ENCODE measurements at regions not wholly inside any gene's neighbourhood (a gene's known extent, or its start where the extent isn't known, plus 50 kb on each side); places are given as distances from the start of the nearest gene placed in this dataset.

GRCh38 chr18:72058851-72059250, 485.3 kb downstream of the CBLN2 start:
- no peaks in the 10 kb centered on the region for H3K36me3 ChIP-seq (ENCODE audit: insufficient read depth, insufficient read length, low read length)
- H3K4me1 ChIP-seq (ENCODE audit: insufficient read depth, insufficient read length) = no peaks in the 10 kb centered on the region
- H3K27me3 ChIP-seq (ENCODE audit: insufficient read depth, insufficient read length) = no peaks in the 10 kb centered on the region
- H3K4me3 ChIP-seq (ENCODE audit: insufficient read length, low read depth) = no peak overlapping the region
- DNase-seq (ENCODE audit: low read depth, low spot score) = no peak
- H3K9me3 ChIP-seq (ENCODE audit: insufficient read depth, low read length) = no peaks in the 10 kb centered on the region
- no peak for TF ChIP-seq SUZ12 (IDR thresholded peaks at IDR 0.05; ENCODE audit: extremely low read depth, insufficient read depth, insufficient read length)
- TF ChIP-seq YY1 (IDR thresholded peaks at IDR 0.05; ENCODE audit: insufficient read depth, insufficient read length) = no peak
- TF ChIP-seq ZNF274 (IDR thresholded peaks at IDR 0.05; ENCODE audit: low read depth, low read length) = no peak
- H3K9ac ChIP-seq (ENCODE audit: insufficient read length, low read depth) = no peak overlapping the region

GRCh38 chr18:72056171-72056570, 488.0 kb downstream of the CBLN2 start:
- no peaks in the 10 kb centered on the region for H3K27me3 ChIP-seq (ENCODE audit: insufficient read depth, insufficient read length)
- no peaks in the 10 kb centered on the region for H3K4me1 ChIP-seq (ENCODE audit: insufficient read depth, insufficient read length)
- no peak overlapping the region for H3K9ac ChIP-seq (ENCODE audit: insufficient read length, low read depth)
- no peaks in the 10 kb centered on the region for H3K9me3 ChIP-seq (ENCODE audit: insufficient read depth, low read length)
- no peak overlapping the region for H3K4me3 ChIP-seq (ENCODE audit: insufficient read length, low read depth)
- DNase-seq (ENCODE audit: low read depth, low spot score) = no peak
- H3K36me3 ChIP-seq (ENCODE audit: insufficient read depth, insufficient read length, low read length) = no peaks in the 10 kb centered on the region
- TF ChIP-seq SUZ12 (IDR thresholded peaks at IDR 0.05; ENCODE audit: extremely low read depth, insufficient read depth, insufficient read length) (no peak), ZNF274 (IDR thresholded peaks at IDR 0.05; ENCODE audit: low read depth, low read length) (no peak), YY1 (IDR thresholded peaks at IDR 0.05; ENCODE audit: insufficient read depth, insufficient read length) (no peak)

GRCh38 chr18:72041313-72042032, 502.7 kb downstream of the CBLN2 start:
- Histone ChIP-seq H3K36me3 (ENCODE audit: insufficient read depth, insufficient read length, low read length) (no peaks in the 10 kb centered on the region), H3K27me3 (ENCODE audit: insufficient read depth, insufficient read length) (no peaks in the 10 kb centered on the region), H3K4me1 (ENCODE audit: insufficient read depth, insufficient read length) (no peaks in the 10 kb centered on the region), H3K9ac (ENCODE audit: insufficient read length, low read depth) (no peak overlapping the region), H3K4me3 (ENCODE audit: insufficient read length, low read depth) (no peak overlapping the region), H3K9me3 (ENCODE audit: insufficient read depth, low read length) (no peaks in the 10 kb centered on the region)
- TF ChIP-seq ZNF274 (IDR thresholded peaks at IDR 0.05; ENCODE audit: low read depth, low read length) = no peak
- TF ChIP-seq SUZ12 (IDR thresholded peaks at IDR 0.05; ENCODE audit: extremely low read depth, insufficient read depth, insufficient read length) = no peak
- TF ChIP-seq YY1 (IDR thresholded peaks at IDR 0.05; ENCODE audit: insufficient read depth, insufficient read length) = no peak
- DNase-seq (ENCODE audit: low read depth, low spot score) = no peak

- Histone ChIP-seq H3K9ac (ENCODE audit: insufficient read length, low read depth) (no peak overlapping the region), H3K4me3 (ENCODE audit: insufficient read length, low read depth) (no peak overlapping the region), H3K27me3 (ENCODE audit: insufficient read depth, insufficient read length) (no peaks in the 10 kb centered on the region), H3K9me3 (ENCODE audit: insufficient read depth, low read length) (no peaks in the 10 kb centered on the region), H3K36me3 (ENCODE audit: insufficient read depth, insufficient read length, low read length) (no peaks in the 10 kb centered on the region), H3K4me1 (ENCODE audit: insufficient read depth, insufficient read length) (no peaks in the 10 kb centered on the region)
- no peak for DNase-seq (ENCODE audit: low read depth, low spot score)
- no peak for TF ChIP-seq SUZ12 (IDR thresholded peaks at IDR 0.05; ENCODE audit: extremely low read depth, insufficient read depth, insufficient read length)
- TF ChIP-seq ZNF274 (IDR thresholded peaks at IDR 0.05; ENCODE audit: low read depth, low read length) = no peak
- TF ChIP-seq YY1 (IDR thresholded peaks at IDR 0.05; ENCODE audit: insufficient read depth, insufficient read length) = no peak
Observed at GRCh38 chr18:72013427-72013850, 530.7 kb downstream of the CBLN2 start.

- Histone ChIP-seq H3K9me3 (ENCODE audit: insufficient read depth, low read length) (no peaks in the 10 kb centered on the region), H3K9ac (ENCODE audit: insufficient read length, low read depth) (no peak overlapping the region), H3K27me3 (ENCODE audit: insufficient read depth, insufficient read length) (no peaks in the 10 kb centered on the region), H3K4me3 (ENCODE audit: insufficient read length, low read depth) (no peak overlapping the region), H3K36me3 (ENCODE audit: insufficient read depth, insufficient read length, low read length) (no peaks in the 10 kb centered on the region), H3K4me1 (ENCODE audit: insufficient read depth, insufficient read length) (no peaks in the 10 kb centered on the region)
- no peak for DNase-seq (ENCODE audit: low read depth, low spot score)
- no peak for TF ChIP-seq SUZ12 (IDR thresholded peaks at IDR 0.05; ENCODE audit: extremely low read depth, insufficient read depth, insufficient read length)
- no peak for TF ChIP-seq ZNF274 (IDR thresholded peaks at IDR 0.05; ENCODE audit: low read depth, low read length)
- TF ChIP-seq YY1 (IDR thresholded peaks at IDR 0.05; ENCODE audit: insufficient read depth, insufficient read length) = no peak
Observed at GRCh38 chr18:71998547-71999097, 545.5 kb downstream of the CBLN2 start.

- Histone ChIP-seq H3K36me3 (ENCODE audit: insufficient read depth, insufficient read length, low read length) (no peaks in the 10 kb centered on the region), H3K9ac (ENCODE audit: insufficient read length, low read depth) (no peak overlapping the region), H3K4me3 (ENCODE audit: insufficient read length, low read depth) (no peak overlapping the region), H3K9me3 (ENCODE audit: insufficient read depth, low read length) (no peaks in the 10 kb centered on the region), H3K27me3 (ENCODE audit: insufficient read depth, insufficient read length) (no peaks in the 10 kb centered on the region), H3K4me1 (ENCODE audit: insufficient read depth, insufficient read length) (no peaks in the 10 kb centered on the region)
- TF ChIP-seq ZNF274 (IDR thresholded peaks at IDR 0.05; ENCODE audit: low read depth, low read length) (no peak), YY1 (IDR thresholded peaks at IDR 0.05; ENCODE audit: insufficient read depth, insufficient read length) (no peak), SUZ12 (IDR thresholded peaks at IDR 0.05; ENCODE audit: extremely low read depth, insufficient read depth, insufficient read length) (no peak)
- DNase-seq (ENCODE audit: low read depth, low spot score) = no peak
Observed at GRCh38 chr18:71995904-71996465, 548.2 kb downstream of the CBLN2 start.

- Histone ChIP-seq H3K27me3 (ENCODE audit: insufficient read depth, insufficient read length) (no peaks in the 10 kb centered on the region), H3K4me1 (ENCODE audit: insufficient read depth, insufficient read length) (no peaks in the 10 kb centered on the region), H3K9ac (ENCODE audit: insufficient read length, low read depth) (no peak overlapping the region), H3K36me3 (ENCODE audit: insufficient read depth, insufficient read length, low read length) (no peaks in the 10 kb centered on the region), H3K4me3 (ENCODE audit: insufficient read length, low read depth) (no peak overlapping the region), H3K9me3 (ENCODE audit: insufficient read depth, low read length) (no peaks in the 10 kb centered on the region)
- no peak for DNase-seq (ENCODE audit: low read depth, low spot score)
- TF ChIP-seq ZNF274 (IDR thresholded peaks at IDR 0.05; ENCODE audit: low read depth, low read length) = no peak
- no peak for TF ChIP-seq YY1 (IDR thresholded peaks at IDR 0.05; ENCODE audit: insufficient read depth, insufficient read length)
- TF ChIP-seq SUZ12 (IDR thresholded peaks at IDR 0.05; ENCODE audit: extremely low read depth, insufficient read depth, insufficient read length) = no peak
Observed at GRCh38 chr18:71994273-71994672, 549.9 kb downstream of the CBLN2 start.
